ENCODE measurements at regions not wholly inside any gene's neighbourhood (a gene's known extent, or its start where the extent isn't known, plus 50 kb on each side); places are given as distances from the start of the nearest gene placed in this dataset.

GRCh38 chr7:10101351-10101750 is 872.3 kb upstream of the PHF14 start:
- Histone ChIP-seq H4K20me1 (ENCODE audit: insufficient read depth) (no peaks in the 10 kb centered on the region), H3K4me2 (ENCODE audit: low read length) (no peak overlapping the region), H3K27ac (ENCODE audit: low read depth, low read length) (no peak overlapping the region), H3K4me1 (ENCODE audit: control insufficient read depth in 1 of 2, insufficient read depth in 2 of 2, low read length in 2 of 2) (no peaks in the 10 kb centered on the region), H3K4me3 (replicated peaks in 1 of 2; ENCODE audit: low read depth in 1 of 2, low read length in 2 of 2) (no peak overlapping the region), H3K36me3 (ENCODE audit: control insufficient read depth in 1 of 2, insufficient read depth in 2 of 2, low read length in 2 of 2) (no peaks in the 10 kb centered on the region), H2AFZ (ENCODE audit: low read depth, low read length, poor library complexity, severe bottlenecking) (no peak overlapping the region), H3K9ac (ENCODE audit: low read length) (no peak overlapping the region), H3K27me3 (ENCODE audit: insufficient read depth, low read length) (no peaks in the 10 kb centered on the region), H3K9me3 (ENCODE audit: control insufficient read depth in 1 of 2, insufficient read depth in 1 of 2, low read depth in 1 of 2, low read length in 2 of 2) (peaks cover 4 to 11% of the 10 kb centered on the region in 2 experiments; a peak in 3 of 4 replicates), H3K9me2 (ENCODE audit: insufficient read depth) (no peaks in the 10 kb centered on the region), H3K79me2 (ENCODE audit: insufficient read depth, low read length) (no peaks in the 10 kb centered on the region)
- TF ChIP-seq POLR2AphosphoS5 (IDR thresholded peaks at IDR 0.05; ENCODE audit: low read depth, low read length) (no peak), CBX3 (IDR thresholded peaks at IDR 0.05; ENCODE audit: low read depth) (no peak), SP1 (IDR thresholded peaks at IDR 0.05; ENCODE audit: low read depth) (no peak), EZH2phosphoT487 (IDR thresholded peaks at IDR 0.05; ENCODE audit: borderline replicate concordance) (no peak), CEBPB (IDR thresholded peaks at IDR 0.05; ENCODE audit: low read depth) (no peak), ZBTB33 (IDR thresholded peaks at IDR 0.05; ENCODE audit: extremely low read depth, insufficient replicate concordance, low read length) (no peak), FOSL1 (IDR thresholded peaks at IDR 0.05; ENCODE audit: low read depth) (no peak), YY1 (IDR thresholded peaks at IDR 0.05; ENCODE audit: extremely low read depth, insufficient replicate concordance, low read depth, low read length) (no peak), ZNF274 (IDR thresholded peaks at IDR 0.05; ENCODE audit: low read depth, low read length) (no peak), RAD21 (IDR thresholded peaks at IDR 0.05; ENCODE audit: low read depth) (no peak), SIN3A (IDR thresholded peaks at IDR 0.05; ENCODE audit: low read depth) (no peak), MAX (IDR thresholded peaks at IDR 0.05) (no peak)
- intact Hi-C loops (cut with micrococcal nuclease): loop anchor here (5.0 kb wide), 1 partner anchor 51 kb away; no protein-coding TSS in a partner anchor
- ATAC-seq (no peak), DNase-seq (ENCODE audit: low read depth, low spot score) (no peak)
- CTCF ChIA-PET: no interaction called here
- POLR2A ChIA-PET: no interaction called here
- RAD21 ChIA-PET (ENCODE audit: low non-redundant PET in 1 of 2, low total read pairs in 2 of 2, uncharacterized antibody in 2 of 2, unreplicated experiment in 2 of 2): no interaction called here
- no TSS peak for BruUV-seq (replicated peaks)
